Stimulated activated CD4-positive, alpha-beta T cell treated with anti-CD3 and anti-CD28 coated beads, Interleukin-15, amount 100 ng/mL, for 24 hours (primary cell): ENCODE measurements at regions not wholly inside any gene's neighbourhood (a gene's known extent, or its start where the extent isn't known, plus 50 kb on each side); places are given as distances from the start of the nearest gene placed in this dataset.
"Not testable (repeated sequence)": the region's sequence is repeated elsewhere in the genome, so short reads cannot be mapped to it uniquely, and the experiment has no call there.

Experiments used
- DNase-seq: peaks from one replicate; pipeline ENCODE4 v3.0.0-alpha.2; 2020

GRCh38 chr16:85279402-85279801 is 167.1 kb upstream of the CIBAR2 start:
- DNase-seq, result no peak

- no peak for DNase-seq
These were observed 167.7 kb upstream of the CIBAR2 start for GRCh38 chr16:85279825-85280545.

- no peak for DNase-seq
These were observed 168.9 kb upstream of the CIBAR2 start for GRCh38 chr16:85281181-85281580.

GRCh38 chr16:85282842-85283241 is 170.6 kb upstream of the CIBAR2 start:
- no peak for DNase-seq

GRCh38 chr16:85283305-85284050 is 171.2 kb upstream of the CIBAR2 start:
- DNase-seq, result no peak

GRCh38 chr16:85284141-85284817 is 172.0 kb upstream of the CIBAR2 start:
- no peak for DNase-seq

GRCh38 chr16:85285681-85286065 is 173.4 kb upstream of the CIBAR2 start:
- no peak for DNase-seq

- DNase-seq, result no peak
These were observed 174.0 kb upstream of the CIBAR2 start for GRCh38 chr16:85286066-85286831.

GRCh38 chr16:85286951-85287814 is 174.9 kb upstream of the CIBAR2 start:
- DNase-seq, result no peak

- not testable (repeated sequence) for DNase-seq
These were observed 175.5 kb upstream of the CIBAR2 start for GRCh38 chr16:85287815-85288109.

GRCh38 chr16:85288341-85288868 is 176.1 kb upstream of the CIBAR2 start:
- DNase-seq, result no peak

- no peak for DNase-seq
These were observed 176.8 kb upstream of the CIBAR2 start for GRCh38 chr16:85288869-85289660.

GRCh38 chr16:85289760-85290625 is 177.7 kb upstream of the CIBAR2 start:
- DNase-seq, result no peak

GRCh38 chr16:85290626-85291301 is 178.5 kb upstream of the CIBAR2 start:
- no peak for DNase-seq

- DNase-seq, result no peak
These were observed 179.3 kb upstream of the CIBAR2 start for GRCh38 chr16:85291302-85292148.

- no peak for DNase-seq
These were observed 181.2 kb upstream of the CIBAR2 start for GRCh38 chr16:85293458-85293857.

- DNase-seq, result no peak
These were observed 181.8 kb upstream of the CIBAR2 start for GRCh38 chr16:85293904-85294642.
